RWPE2 (cell line): ENCODE measurements at regions not wholly inside any gene's neighbourhood (a gene's known extent, or its start where the extent isn't known, plus 50 kb on each side); places are given as distances from the start of the nearest gene placed in this dataset.

Experiments
- ATAC-seq: fragments of 200-7000 bp; cut with Tn5 transposase; 3 replicates; pipeline ENCODE4 v1.9.1; 2021; ENCODE audit warnings: low read depth
- DNase-seq: peaks from one replicate; pipeline ENCODE4 v3.0.0-alpha.2; 2020; ENCODE audit warnings: low spot score
- H3K27ac ChIP-seq: fragments of 450-650 bp; 2 replicates; pipeline ENCODE4 v1.5.1; 2017; ENCODE audit warnings: mild to moderate bottlenecking; ENCODE audit not compliant: poor library complexity, severe bottlenecking
- H3K27me3 ChIP-seq: fragments of 250-450 bp; sonication (Bioruptor Pico); 2 replicates; pipeline ENCODE4 v1.5.1; 2021; ENCODE audit warnings: mild to moderate bottlenecking, moderate library complexity; ENCODE audit not compliant: insufficient read depth, poor library complexity, severe bottlenecking
- H3K36me3 ChIP-seq: fragments of 250-450 bp; sonication (Bioruptor Pico); 2 replicates; pipeline ENCODE4 v1.5.1; 2020; ENCODE audit warnings: low read depth, mild to moderate bottlenecking, moderate library complexity
- H3K4me1 ChIP-seq: fragments of 250-450 bp; sonication (Bioruptor Pico); 2 replicates; pipeline ENCODE4 v1.5.1; 2021; ENCODE audit warnings: mild to moderate bottlenecking, moderate library complexity; ENCODE audit not compliant: insufficient read depth, poor library complexity, severe bottlenecking
- H3K4me3 ChIP-seq: fragments of 250-450 bp; sonication (Bioruptor Pico); 2 replicates; pipeline ENCODE4 v1.5.1; 2021; ENCODE audit warnings: mild to moderate bottlenecking, moderate library complexity; ENCODE audit not compliant: severe bottlenecking
- H3K9me3 ChIP-seq: fragments of 250-450 bp; sonication (Bioruptor Pico); 2 replicates; pipeline ENCODE4 v1.5.1; 2021; ENCODE audit warnings: mild to moderate bottlenecking, moderate library complexity; ENCODE audit not compliant: severe bottlenecking
- TF ChIP-seq, protein P1 (sequence below): fragments of 450-650 bp; IDR thresholded peaks from one replicate; pipeline ENCODE4 v1.5.1; 2017; ENCODE audit warnings: mild to moderate bottlenecking, moderate library complexity; ENCODE audit not compliant: poor library complexity, severe bottlenecking

DNA sequence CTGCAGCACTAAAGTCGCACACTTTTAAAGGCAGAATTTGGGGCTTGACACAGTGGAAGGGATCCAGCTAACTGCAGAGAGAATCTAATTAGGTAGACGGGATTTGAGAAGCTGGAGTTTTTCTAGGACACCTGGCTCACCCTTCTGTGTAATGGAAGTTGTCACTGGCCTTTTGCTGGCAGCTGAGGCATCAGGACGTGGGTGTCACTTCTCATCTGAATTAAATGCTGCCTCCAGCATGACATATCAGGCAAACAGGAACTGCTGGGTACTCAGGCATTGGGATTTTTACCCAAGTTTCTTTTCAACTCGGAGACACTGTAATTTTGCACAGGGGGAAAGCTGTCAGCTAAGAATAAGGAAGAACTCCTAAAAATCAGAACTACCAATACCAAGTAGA lies 861.9 kb upstream of the ARPP21 start:
- ATAC-seq = no peak

DNA sequence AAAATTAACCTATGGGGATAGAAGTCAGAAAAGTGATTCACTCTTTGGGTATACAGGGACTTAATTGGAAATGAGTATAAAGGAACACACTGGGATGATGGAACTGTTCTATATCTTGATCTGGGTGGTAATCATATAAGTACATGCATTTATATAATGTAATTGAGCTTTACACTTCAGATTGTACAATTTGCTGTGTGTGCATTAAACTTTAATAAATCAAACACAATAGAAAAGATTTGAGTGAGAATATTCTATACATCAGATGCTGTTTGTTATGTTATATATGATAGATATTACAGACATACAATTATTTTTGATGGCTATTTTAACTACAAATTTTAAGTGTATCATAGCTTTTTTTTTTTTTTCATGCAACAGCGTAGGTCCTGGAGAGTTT lies 860.2 kb upstream of the ARPP21 start:
- no peak for DNase-seq
- Histone ChIP-seq H3K27ac (no peak overlapping the region), H3K36me3 (no peaks in the 10 kb centered on the region), H3K4me3 (no peak overlapping the region), H3K9me3 (no peaks in the 10 kb centered on the region), H3K4me1 (no peaks in the 10 kb centered on the region), H3K27me3 (no peaks in the 10 kb centered on the region)
- no peak for ATAC-seq
- TF ChIP-seq, protein P1, sequence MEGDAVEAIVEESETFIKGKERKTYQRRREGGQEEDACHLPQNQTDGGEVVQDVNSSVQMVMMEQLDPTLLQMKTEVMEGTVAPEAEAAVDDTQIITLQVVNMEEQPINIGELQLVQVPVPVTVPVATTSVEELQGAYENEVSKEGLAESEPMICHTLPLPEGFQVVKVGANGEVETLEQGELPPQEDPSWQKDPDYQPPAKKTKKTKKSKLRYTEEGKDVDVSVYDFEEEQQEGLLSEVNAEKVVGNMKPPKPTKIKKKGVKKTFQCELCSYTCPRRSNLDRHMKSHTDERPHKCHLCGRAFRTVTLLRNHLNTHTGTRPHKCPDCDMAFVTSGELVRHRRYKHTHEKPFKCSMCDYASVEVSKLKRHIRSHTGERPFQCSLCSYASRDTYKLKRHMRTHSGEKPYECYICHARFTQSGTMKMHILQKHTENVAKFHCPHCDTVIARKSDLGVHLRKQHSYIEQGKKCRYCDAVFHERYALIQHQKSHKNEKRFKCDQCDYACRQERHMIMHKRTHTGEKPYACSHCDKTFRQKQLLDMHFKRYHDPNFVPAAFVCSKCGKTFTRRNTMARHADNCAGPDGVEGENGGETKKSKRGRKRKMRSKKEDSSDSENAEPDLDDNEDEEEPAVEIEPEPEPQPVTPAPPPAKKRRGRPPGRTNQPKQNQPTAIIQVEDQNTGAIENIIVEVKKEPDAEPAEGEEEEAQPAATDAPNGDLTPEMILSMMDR = no peak

More for the DNA sequence above, 861.9 kb upstream of the ARPP21 start:
- Histone ChIP-seq H3K4me3 (no peak overlapping the region), H3K4me1 (no peaks in the 10 kb centered on the region), H3K27ac (no peak overlapping the region), H3K9me3 (no peaks in the 10 kb centered on the region), H3K36me3 (no peaks in the 10 kb centered on the region), H3K27me3 (no peaks in the 10 kb centered on the region)
- no peak for DNase-seq
- TF ChIP-seq, protein P1 = no peak

DNA sequence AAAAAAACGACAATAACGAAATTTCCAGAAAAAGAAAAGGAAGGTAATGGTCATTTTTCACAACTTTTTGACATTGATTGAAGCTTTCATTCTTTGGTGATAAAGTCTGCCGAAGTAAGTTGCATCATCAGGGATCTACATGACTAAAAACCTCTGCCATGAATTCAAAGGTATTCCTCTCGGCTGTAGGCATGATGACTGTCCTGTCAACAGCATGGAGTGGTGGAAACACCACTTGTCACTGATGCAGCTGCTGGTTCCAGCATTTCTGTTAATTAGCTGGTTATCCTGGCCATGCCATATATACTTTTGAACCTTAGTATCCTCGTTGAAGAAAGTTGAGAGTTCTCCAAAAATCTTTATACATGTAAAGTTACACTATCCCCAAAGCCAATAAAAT lies 859.0 kb upstream of the ARPP21 start:
- H3K27ac ChIP-seq = no peak overlapping the region
- TF ChIP-seq, protein P1 = no peak
- ATAC-seq (no peak), DNase-seq (no peak)
- no peaks in the 10 kb centered on the region for H3K27me3 ChIP-seq
- H3K4me3 ChIP-seq = no peak overlapping the region
- no peaks in the 10 kb centered on the region for H3K36me3 ChIP-seq
- no peaks in the 10 kb centered on the region for H3K4me1 ChIP-seq
- no peaks in the 10 kb centered on the region for H3K9me3 ChIP-seq

DNA sequence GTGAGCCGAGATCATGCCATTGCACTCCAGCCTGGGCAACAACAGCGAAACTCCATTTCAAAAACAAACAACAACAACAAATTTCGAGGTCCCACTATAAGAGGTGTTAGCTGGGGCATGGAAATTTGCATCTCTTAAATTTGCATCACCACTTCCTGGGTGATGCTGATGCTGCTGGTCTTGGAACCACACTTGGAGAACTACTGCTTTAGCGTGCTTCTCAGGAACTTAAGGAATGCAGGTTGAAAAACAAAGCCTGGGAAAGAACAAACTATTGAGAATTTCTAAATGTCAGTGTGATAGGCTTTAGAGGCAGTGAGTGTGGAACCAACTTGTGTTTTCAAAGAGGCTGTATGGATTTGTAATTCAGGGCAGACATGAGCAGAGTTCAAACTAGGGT lies 858.4 kb upstream of the ARPP21 start:
- TF ChIP-seq, protein P1 = no peak
- H3K9me3 ChIP-seq = no peaks in the 10 kb centered on the region
- H3K27ac ChIP-seq = no peak overlapping the region
- DNase-seq = no peak
- no peaks in the 10 kb centered on the region for H3K36me3 ChIP-seq
- no peaks in the 10 kb centered on the region for H3K27me3 ChIP-seq
- no peaks in the 10 kb centered on the region for H3K4me1 ChIP-seq
- no peak for ATAC-seq
- no peak overlapping the region for H3K4me3 ChIP-seq

DNA sequence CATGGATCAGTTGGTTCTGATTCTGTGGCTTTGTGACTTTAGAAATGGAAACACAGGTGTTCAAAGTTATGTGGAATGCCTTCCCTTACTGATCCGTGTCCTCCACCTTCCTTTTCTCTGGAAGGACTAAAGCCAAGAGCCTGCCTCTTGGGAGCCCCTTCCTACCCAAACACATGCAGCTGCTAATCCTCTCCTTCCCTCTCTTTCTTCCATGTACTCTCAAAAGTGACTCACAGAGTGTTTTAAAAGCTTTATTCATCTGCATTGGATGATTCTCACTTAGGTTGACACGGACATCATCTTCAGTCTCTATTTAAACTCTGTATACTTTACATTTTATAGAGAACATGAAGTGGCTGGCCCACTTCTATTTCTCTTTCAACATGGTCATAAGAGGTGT lies 856.5 kb upstream of the ARPP21 start:
- DNase-seq = no peak
- Histone ChIP-seq H3K4me3 (no peak overlapping the region), H3K9me3 (no peaks in the 10 kb centered on the region), H3K27ac (no peak overlapping the region), H3K4me1 (no peaks in the 10 kb centered on the region), H3K36me3 (no peaks in the 10 kb centered on the region), H3K27me3 (no peaks in the 10 kb centered on the region)
- TF ChIP-seq, protein P1 = no peak
- ATAC-seq = no peak
